HL-60 (cell line): ENCODE measurements at regions not wholly inside any gene's neighbourhood (a gene's known extent, or its start where the extent isn't known, plus 50 kb on each side); places are given as distances from the start of the nearest gene placed in this dataset.

Experiments
- DNase-seq, 2 experiments: peaks; one replicate each; pipeline ENCODE4 v3.0.0-alpha.2; 2010 to 2020; ENCODE audit warnings: low read depth in 1 of 2, low spot score in 1 of 2
- H3K27ac ChIP-seq: fragments of 250-450 bp; sonication (Bioruptor Pico); replicated peaks from 2 replicates; pipeline ENCODE4 v1.5.1; 2020; ENCODE audit warnings: mild to moderate bottlenecking, moderate library complexity
- H3K27me3 ChIP-seq: fragments of 250-450 bp; sonication (Bioruptor Pico); 2 replicates; pipeline ENCODE4 v1.5.1; 2021; ENCODE audit warnings: mild to moderate bottlenecking, moderate library complexity; ENCODE audit not compliant: insufficient read depth, poor library complexity, severe bottlenecking
- H3K4me3 ChIP-seq: replicated peaks from 2 replicates; pipeline ENCODE4 v1.5.1; 2011; ENCODE audit warnings: mild to moderate bottlenecking, control low read depth, low read length; ENCODE audit not compliant: insufficient read depth
- CTCF ChIP-seq: IDR thresholded peaks from one replicate; pipeline ENCODE4 v1.5.1; 2011; ENCODE audit warnings: low read length, control low read depth, inconsistent platforms; ENCODE audit not compliant: insufficient read depth
- GABPA ChIP-seq: IDR thresholded peaks from 2 replicates; pipeline ENCODE4 v1.6.1; 2012; ENCODE audit warnings: low read depth
- POLR2AphosphoS5 ChIP-seq: IDR thresholded peaks from 2 replicates; pipeline ENCODE4 v1.6.1; 2012; ENCODE audit warnings: low read depth
- REST ChIP-seq: IDR thresholded peaks from 2 replicates; pipeline ENCODE4 v1.6.1; 2012; ENCODE audit warnings: low read depth; ENCODE audit not compliant: insufficient replicate concordance
- SPI1 ChIP-seq: IDR thresholded peaks from 2 replicates; pipeline ENCODE4 v1.6.1; 2012; ENCODE audit warnings: low read depth, mild to moderate bottlenecking, borderline replicate concordance

GRCh38 chr20:11145616-11146015, 471.8 kb upstream of the JAG1 start:
- no peak overlapping the region for H3K4me3 ChIP-seq
- DNase-seq = no peak
- no peaks in the 10 kb centered on the region for H3K27me3 ChIP-seq
- H3K27ac ChIP-seq = no peak overlapping the region
- no peak for TF ChIP-seq CTCF
- no peak for TF ChIP-seq REST
- TF ChIP-seq POLR2AphosphoS5 = no peak
- TF ChIP-seq GABPA = no peak
- TF ChIP-seq SPI1 = no peak

GRCh38 chr20:11153819-11154218, 480.0 kb upstream of the JAG1 start:
- no peaks in the 10 kb centered on the region for H3K27me3 ChIP-seq
- H3K27ac ChIP-seq = no peak overlapping the region
- TF ChIP-seq POLR2AphosphoS5 = no peak
- TF ChIP-seq GABPA = no peak
- no peak for TF ChIP-seq REST
- no peak for TF ChIP-seq SPI1
- no peak for TF ChIP-seq CTCF
- no peak overlapping the region for H3K4me3 ChIP-seq
- DNase-seq = no peak

- Histone ChIP-seq H3K27ac (no peak overlapping the region), H3K4me3 (no peak overlapping the region), H3K27me3 (no peaks in the 10 kb centered on the region)
- no peak for DNase-seq
- TF ChIP-seq GABPA = no peak
- no peak for TF ChIP-seq POLR2AphosphoS5
- no peak for TF ChIP-seq SPI1
- no peak for TF ChIP-seq CTCF
- no peak for TF ChIP-seq REST
Measured at GRCh38 chr20:11155156-11155756, 481.5 kb upstream of the JAG1 start.
